ENCODE measurements at regions not wholly inside any gene's neighbourhood (a gene's known extent, or its start where the extent isn't known, plus 50 kb on each side); places are given as distances from the start of the nearest gene placed in this dataset.
"Not testable (repeated sequence)": the region's sequence is repeated elsewhere in the genome, so short reads cannot be mapped to it uniquely, and the experiment has no call there.

DNA sequence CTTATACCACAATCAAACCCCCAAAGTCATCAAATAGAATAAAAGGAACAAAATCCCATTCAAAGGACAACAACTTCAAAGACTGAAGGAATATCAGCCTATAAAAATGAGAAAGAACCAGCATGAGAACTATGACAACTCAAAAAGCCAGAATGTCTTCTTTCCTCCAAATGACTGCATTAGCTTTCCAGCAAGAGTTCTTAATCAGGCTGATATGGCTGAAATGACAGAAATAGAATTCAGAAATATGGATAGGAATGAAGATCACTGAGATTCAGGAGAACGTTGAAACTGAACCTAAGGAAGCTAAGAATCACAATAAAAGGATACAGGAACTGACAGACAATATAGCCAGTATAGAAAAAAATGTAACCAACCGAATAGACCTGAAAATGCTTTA lies 109.5 kb downstream of the SINHCAF start:
- DNase-seq, result no peak

DNA sequence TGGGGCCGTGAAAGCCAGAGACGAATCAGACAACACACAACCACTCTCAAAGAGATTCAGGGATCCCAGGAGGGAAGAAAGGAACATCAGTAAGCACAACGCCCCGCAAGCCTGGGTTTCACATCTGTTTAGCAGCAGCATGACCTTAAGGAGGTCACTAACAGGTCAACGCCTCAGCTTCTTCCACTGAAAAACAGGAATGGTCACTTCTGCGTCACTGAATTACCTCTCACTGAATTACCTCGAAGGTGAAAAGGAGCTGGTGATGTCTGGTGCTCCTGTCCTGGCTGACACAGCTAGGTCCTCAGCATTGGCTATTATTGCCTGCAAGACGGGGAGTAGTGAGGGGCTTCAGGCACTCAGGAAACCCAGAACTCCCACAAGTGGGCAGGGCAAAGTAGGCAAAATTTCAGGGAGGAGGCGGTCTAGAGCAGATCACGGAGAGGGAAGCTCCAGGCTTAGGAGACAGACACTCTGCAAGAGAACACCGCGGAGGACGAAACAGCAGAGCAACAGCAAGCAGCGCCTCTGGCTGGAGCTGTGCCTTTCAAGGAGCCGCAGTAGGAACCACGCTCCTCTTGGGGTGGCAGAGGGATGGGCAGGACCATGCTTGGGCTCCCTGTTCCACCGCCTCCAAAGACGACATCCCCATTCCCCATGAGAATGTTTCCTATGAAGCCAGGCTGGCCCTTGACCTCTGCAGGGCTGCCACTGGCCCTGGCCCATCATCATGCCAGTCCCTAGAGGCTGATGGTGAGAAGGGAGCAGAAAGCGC lies 108.4 kb downstream of the SINHCAF start:
- no peak for DNase-seq

DNA sequence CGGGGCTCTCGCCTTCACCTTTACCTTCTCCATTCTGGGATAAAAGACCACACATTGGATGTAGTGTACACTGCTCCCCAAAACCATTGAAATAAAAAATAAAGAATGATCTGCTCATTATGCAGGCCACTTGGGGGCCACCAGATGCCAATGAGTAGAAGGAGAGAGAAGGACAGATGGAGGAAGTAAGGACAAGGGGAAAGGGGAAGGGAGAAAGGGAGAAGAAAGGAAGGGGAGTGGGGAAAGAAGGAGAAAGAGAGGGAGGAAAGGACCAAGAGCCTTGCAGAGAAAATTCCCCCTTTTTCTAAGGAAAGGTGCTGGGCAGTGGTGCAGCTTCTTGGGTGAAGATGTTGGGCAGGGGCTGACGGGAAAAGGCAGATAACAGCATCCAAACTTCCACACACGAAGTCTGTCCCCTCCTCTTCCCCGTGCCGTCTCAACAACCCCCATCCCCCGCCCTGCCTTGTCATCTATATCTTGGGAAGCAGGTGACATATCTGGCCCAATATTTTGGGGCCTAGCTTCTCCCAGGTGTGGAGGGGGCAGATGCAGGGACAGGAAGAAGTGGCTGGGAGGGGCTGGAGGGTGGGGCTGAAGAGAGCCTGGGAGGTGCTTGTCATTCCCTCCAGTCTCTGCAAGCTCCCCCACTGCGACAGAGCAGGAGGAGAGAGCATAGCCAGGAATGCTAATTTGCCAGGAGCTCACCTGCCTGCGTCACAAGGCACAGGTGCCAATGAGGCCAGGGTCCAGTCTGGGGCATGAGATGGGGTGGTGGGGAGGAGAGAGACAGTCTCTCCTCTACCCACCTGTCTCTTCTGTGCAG lies 107.5 kb downstream of the SINHCAF start:
- DNase-seq, result no peak

DNA sequence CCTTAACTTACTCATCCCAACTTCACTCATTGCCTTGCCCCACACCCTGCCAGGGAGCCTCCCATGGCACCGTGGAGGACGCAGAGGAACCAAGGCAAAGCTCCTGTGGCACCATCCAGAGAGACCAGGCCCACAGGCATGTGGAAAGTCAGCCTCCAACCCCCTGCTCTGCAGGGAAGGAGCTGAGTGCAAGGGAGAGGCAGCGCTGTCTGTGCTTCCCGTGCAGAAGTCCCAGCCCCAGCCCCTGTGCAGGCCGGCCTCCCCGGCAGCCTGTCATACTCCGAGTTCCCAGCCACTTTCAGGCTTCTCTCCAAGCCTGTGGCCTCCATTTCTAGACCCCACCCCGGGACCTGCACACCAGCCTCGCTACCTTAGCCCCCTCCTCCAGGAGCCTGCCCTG lies 106.4 kb downstream of the SINHCAF start:
- no peak for DNase-seq

DNA sequence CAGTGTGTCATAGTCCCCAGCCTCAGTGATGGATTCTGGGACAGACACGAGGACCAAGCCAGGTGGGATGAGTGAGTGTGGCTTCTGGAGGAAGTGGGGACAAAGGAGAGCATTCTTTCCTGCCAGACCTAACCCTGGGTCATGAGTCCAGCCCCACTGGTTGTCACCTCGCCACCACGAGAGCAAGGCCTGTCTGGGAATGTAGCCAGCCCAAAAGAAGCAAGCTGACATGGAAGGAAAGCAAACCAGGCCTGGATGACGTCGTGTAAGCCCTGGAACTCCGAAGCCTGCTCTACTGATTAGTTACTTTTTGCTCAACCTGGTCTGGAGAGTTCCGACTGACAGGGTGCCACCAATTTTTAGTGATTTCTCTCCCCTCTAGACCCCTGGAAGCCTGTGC lies 105.9 kb downstream of the SINHCAF start:
- no peak for DNase-seq

DNA sequence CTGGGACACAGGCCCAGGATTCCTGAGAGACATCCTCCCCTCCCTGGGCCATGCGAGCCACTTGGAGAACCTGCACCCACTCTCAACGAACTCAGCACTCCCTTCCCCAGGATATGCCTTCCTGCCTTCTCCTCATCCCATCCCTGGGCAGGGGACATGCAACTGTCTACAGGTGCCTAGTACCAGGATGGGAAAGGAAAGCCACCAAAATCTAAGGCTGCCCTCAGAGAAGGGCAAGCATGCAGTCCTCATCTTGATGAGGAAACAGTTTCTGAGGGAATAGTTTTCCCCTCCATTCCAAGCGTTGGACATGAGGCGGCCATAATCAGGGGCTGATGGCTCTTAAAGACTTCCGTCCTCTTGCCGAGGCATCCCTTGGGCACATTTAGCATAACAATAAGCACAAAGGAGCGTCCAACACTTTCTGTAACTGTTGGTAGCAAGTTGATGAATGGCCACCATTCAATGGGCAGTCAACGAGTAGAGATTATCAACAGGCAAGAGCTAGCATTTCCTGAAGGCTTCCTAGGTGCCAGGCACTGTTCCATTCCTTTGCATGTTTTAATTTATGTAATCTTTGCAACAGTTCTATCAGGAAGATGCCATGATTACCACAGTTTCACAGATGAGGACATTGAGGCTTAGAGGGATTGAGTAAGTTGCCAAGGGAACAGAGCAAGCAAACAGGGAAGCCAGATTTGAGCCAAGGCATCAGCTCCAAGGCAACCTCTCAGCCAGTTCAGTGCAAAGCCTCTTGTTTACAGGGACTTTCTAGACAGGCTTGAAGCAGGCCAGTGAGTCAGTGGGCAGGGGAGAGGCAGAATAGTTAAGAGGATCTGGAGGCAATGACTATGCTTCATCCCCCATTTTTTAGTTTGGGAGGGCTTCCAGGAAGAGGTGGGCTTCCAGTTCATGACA lies 105.1 kb downstream of the SINHCAF start:
- no peak for DNase-seq

DNA sequence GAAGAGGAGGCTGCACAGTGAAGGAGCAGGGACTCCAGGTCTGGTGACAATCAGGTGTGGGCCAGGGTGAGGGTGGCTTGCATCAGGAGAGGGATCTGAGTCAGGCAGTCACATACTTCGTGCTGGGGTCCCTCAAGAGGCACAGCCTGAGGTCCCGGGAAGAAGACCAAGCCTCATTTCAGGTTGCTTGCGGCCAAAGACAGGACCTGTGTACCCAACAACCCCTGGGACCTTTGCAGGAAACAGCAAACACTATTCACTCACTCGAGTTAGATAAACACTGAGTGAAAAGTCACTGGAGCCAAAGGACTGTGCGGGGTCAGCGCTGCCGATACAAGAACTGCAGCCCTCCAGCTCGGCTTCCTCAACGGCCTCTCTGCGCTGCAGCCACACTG lies 104.4 kb downstream of the SINHCAF start:
- no peak for DNase-seq

DNA sequence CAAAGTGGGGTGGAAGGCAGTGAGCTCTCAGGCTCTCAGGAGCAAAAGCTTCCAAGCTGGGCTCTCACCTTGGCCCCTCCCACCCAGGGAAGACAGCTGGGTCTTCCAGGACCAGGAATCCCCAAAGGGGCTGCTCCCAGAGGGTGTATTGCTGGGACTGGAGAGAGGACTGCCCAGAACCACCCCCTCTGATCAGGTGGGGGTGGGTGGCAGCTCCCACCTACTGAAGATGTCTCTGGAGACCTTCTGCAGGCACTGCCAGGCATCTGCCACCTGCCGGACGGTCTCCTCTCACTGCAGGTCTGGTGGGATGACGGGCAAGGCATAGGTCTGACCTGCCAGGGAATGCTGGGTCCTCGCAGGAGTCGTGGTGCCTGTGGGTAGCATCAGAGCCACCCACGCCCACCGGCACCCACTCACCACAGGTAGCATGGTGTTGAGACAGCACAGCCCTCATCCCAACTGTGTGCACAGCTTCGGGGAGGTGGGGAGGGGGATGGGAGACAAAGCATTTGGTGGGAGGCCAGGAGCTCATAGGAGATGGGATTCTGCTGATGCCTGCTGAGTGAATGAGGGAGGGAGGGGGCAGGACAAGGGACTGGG lies 103.2 kb downstream of the SINHCAF start:
- DNase-seq, result no peak

DNA sequence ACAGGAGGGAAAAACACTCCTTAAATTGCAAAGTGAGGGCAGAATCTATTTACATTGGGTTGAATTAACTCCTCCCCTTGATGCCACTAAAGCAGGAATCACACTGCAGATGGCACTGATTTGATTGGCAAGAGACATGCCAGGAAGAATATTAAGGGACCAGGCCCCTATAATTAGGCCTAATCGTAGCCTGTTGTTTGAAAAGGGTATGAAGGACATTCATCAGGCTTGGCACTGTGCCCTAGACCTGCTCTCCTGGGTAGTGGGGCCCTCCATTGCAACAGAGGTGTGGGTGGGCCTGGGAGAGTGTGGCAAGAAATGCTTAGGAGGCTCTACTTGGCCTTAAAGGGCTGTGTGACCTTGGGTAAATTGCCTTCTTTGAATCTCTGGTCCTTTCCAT lies 102.3 kb downstream of the SINHCAF start:
- not testable (repeated sequence) for DNase-seq

DNA sequence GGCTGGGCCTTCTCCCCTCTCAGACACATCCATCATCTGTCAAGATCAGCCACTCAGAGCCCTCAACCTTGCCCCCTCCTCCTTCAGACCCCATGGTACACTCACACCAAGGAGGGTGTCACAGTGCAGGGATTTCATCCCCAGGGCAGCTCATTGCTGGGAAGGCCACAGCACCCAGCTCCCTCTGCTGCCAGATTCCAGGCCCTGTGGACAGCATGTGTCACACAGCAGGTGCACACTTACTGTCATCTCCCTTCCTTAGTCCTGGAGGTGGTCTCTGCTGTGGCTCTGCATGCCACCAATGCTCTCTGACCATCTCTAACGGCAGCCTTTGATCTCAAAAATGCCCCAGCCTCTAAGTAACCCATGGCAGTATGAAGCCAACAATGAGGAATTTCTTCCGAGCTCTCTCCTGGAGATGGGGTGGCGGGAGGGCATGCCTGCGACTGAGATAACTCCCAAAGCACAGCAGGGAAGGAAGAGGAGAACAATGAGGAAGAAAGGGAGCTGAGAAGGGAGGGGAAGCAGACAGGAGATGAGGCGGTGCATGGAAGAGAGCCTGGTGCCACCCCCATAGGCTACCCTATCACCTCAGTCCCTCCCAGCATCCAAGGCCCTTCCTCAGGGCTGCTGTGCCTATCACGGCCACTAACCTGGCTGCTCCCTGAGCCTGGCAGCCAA lies 101.0 kb downstream of the SINHCAF start:
- no peak for DNase-seq

DNA sequence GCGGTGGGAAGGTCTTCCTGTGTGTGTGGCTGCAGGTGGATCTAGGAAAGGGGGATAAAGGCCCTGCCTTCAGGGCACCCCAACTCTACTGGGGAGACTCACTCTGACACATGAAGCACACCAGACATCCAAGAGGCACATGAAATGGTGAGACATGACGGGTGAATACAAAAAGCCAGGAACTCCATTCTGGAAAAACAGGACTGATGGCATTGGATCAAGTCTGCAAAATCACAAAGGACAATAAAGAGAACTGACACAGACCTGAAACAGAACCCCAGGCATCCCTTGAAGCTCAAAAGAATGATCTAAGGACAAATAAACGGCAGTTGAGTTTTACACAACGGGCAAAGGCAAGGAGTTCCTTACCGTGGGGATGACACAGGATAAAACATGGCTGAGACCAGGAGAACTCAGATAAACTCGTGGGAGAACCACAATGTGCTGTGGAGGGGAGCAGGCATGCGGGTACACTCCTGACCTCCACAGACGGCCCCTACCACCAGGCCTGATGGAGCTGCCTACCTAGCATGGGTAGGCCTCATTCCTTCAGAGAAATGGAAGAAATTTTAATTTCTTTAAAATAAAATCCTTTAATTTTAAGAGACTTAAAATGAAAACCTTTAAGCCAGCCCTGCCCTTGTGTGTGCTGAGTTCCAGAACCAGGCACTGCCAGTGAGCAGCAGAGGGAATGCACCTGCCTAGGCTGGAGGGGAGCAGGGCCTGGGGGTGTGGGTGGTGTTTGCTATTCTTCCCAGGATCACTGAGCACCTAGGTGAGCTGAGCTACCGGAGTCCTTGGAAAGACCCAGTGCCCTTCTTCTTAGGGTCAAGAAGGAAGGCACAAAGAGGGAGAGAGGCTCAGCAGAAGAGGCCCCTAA lies 100.1 kb downstream of the SINHCAF start:
- DNase-seq, result no peak

DNA sequence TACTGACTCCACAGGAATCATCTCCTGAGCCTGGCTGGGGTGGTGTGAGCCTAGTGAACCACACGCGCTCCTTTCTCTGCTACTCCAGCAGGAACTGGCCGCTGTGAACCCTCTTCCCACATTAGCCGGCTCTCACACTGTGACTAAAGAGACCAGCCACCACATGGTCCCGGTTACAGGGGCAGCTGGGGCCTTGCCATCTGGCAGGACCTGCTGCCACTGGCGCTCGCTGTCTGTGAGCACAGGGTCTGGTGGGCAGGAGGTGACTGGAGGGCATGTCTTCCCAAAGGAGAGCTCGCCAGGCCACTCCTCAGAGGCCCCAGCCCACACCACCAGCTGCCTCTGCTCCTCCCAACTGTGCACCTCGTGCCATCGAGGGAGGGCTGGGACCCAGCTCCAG lies 99.3 kb downstream of the SINHCAF start:
- no peak for DNase-seq

DNA sequence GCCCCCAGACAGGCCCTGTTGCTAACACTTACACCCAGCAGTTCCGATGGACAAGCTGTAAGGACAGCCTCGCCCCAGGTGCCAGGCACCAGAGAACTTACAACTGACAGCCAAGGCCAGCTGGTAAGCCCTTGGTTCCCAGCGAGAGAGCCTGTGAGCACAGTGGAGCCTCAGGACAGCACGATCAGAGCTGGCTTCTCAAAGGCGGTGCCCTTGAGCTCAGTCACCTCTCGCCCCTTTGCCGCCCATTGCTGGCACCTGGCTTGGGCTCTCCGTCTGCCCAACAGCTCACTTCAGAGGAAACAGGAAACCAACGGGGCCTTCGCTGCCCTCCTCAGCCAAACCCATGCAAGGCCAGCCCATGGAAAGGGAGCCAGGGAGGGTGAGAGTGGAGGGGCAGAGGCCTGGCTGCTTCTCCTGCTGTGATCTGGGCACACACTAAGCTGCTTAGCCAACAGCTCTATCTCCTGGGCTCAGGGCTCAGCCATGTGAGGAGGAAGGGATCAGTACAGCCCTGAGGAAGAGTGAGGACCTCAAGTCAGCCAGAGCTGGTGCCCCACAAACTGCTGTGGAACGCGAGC lies 98.5 kb downstream of the SINHCAF start:
- no peak for DNase-seq

DNA sequence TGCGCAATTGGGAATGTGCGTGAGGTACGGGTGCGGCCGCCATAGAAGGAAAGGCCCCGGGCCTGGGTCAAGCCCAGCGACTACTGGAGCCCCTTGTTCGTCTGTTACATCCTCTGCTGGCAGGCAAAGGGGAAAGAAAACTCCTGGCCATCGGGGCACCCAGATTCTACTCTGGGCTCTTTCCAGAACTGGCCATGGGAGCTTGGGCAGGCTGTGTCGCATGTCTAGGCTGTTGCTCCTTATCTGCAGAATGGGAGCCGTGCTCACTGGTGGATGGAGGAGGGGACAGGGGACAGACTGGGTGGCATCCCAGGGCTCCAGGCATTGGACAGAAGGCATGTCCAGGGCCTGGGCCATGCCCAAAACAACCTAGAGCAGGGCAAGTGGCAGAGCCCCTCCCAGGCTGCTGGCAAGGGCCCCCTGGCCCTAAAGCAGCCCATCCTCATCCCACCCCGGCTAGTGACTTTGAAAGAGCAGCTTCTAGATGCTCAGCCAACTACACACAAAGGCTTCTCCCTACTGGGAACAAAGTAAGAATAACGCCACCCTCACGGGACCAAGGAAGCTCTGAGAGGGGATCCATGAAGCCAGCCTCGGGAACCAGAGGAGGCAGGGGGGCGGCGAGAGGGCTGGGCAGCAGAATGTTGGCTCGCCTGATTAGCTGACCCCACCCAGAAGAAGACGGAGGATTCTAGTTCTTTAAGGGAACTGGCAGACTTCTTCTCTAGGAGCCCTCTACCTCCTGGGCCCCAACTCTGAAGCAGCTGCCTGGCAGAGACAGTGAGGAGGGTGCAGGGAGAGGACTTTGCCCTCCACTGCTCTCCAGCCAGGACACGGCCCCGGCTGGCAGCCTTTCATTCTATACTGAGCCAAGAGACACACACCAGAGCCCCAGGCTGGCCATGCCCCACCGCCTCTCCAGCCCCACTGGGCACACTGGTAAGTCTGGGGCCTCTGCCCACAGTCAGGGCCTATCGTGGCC lies 96.8 kb downstream of the SINHCAF start:
- DNase-seq, result no peak

DNA sequence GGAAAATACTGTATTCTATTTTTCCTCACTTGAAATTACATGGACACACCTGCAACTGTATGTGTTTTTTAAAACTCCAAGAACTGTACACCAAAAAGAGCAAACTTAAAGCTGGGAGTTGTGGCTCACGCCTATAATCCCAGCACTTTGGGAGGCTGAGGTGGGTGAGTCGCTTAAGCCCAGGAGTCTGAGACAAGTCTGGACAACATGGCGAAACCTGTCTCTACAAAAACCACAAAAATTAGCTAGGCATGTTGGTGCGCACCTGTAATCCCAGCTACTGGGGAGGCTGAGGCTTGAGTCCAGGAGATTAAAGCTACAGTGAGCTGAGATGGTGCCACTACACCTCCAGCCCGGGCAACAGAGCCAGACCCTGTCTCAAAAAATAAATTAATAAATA lies 95.9 kb downstream of the SINHCAF start:
- DNase-seq, result no peak

Data from fibroblast of skin of abdomen (primary cell).